Stimulated activated CD4-positive, alpha-beta T cell treated with anti-CD3 and anti-CD28 coated beads, Interleukin-12 subunit alpha, Interleukin-12 subunit beta, amount 100 ng/mL, for 48 hours (primary cell): ENCODE measurements at regions not wholly inside any gene's neighbourhood (a gene's known extent, or its start where the extent isn't known, plus 50 kb on each side); places are given as distances from the start of the nearest gene placed in this dataset.

ENCODE experiments used
- DNase-seq, 3 donors: peaks; one replicate each; pipeline ENCODE4 v3.0.0-alpha.2; 2020; ENCODE audit warnings: low read depth in 2 of 3, low spot score in 1 of 3

- DNase-seq: no peak
Observed at GRCh38 chr15:62599791-62600777, 435.0 kb upstream of the C2CD4B start.

GRCh38 chr15:62601777-62602545, 436.9 kb upstream of the C2CD4B start:
- DNase-seq: no peak

GRCh38 chr15:62603742-62604141, 438.7 kb upstream of the C2CD4B start:
- no peak for DNase-seq

GRCh38 chr15:62605282-62605681, 437.3 kb upstream of the TPM1 start:
- no peak for DNase-seq

GRCh38 chr15:62606376-62607113, 436.0 kb upstream of the TPM1 start:
- no peak for DNase-seq

- no peak for DNase-seq
Observed at GRCh38 chr15:62607114-62607462, 435.5 kb upstream of the TPM1 start.

GRCh38 chr15:62607643-62608042, 434.9 kb upstream of the TPM1 start:
- DNase-seq: no peak

GRCh38 chr15:62608369-62608768, 434.2 kb upstream of the TPM1 start:
- no peak for DNase-seq

GRCh38 chr15:62610265-62610869, 432.2 kb upstream of the TPM1 start:
- DNase-seq: no peak

GRCh38 chr15:62611002-62611401, 431.5 kb upstream of the TPM1 start:
- DNase-seq: no peak

- DNase-seq: no peak
Observed at GRCh38 chr15:62612183-62612733, 430.3 kb upstream of the TPM1 start.

- no peak for DNase-seq
Observed at GRCh38 chr15:62612771-62613170, 429.8 kb upstream of the TPM1 start.

- DNase-seq: no peak
Observed at GRCh38 chr15:62616746-62617145, 425.8 kb upstream of the TPM1 start.

- DNase-seq: no peak
Observed at GRCh38 chr15:62617741-62618140, 424.8 kb upstream of the TPM1 start.

GRCh38 chr15:62618432-62618831, 424.1 kb upstream of the TPM1 start:
- no peak for DNase-seq

- no peak for DNase-seq
Observed at GRCh38 chr15:62618846-62619504, 423.6 kb upstream of the TPM1 start.

GRCh38 chr15:62619526-62619925, 423.0 kb upstream of the TPM1 start:
- no peak for DNase-seq

GRCh38 chr15:62622775-62623174, 419.8 kb upstream of the TPM1 start:
- no peak for DNase-seq

GRCh38 chr15:62624547-62625378, 417.8 kb upstream of the TPM1 start:
- DNase-seq: no peak
